Panc1 (cell line): ENCODE measurements at regions not wholly inside any gene's neighbourhood (a gene's known extent, or its start where the extent isn't known, plus 50 kb on each side); places are given as distances from the start of the nearest gene placed in this dataset.

Experiments used
- ATAC-seq: fragments of 200-7000 bp; cut with Tn5 transposase; 2 replicates; pipeline ENCODE4 v1.9.1; 2020; ENCODE audit warnings: mild to moderate bottlenecking, moderate library complexity
- BruUV-seq: library from RNA; stranded (reverse); fragments of 400-500 nt; replicated peaks from 2 replicates; lab custom pipeline; 2021; lab: Mats Ljungman, UMichigan
- CTCF ChIA-PET: fragments of 300-600 bp; sonication (Branson Sonifier 250); formaldehyde crosslinking; loops from one replicate; lab custom pipeline; 2022; ENCODE audit warnings: antibody characterized with exemption; lab: Charles Lee
- POLR2A ChIA-PET: fragments of 300-600 bp; sonication (Branson Sonifier 250); formaldehyde crosslinking; loops from one replicate; lab custom pipeline; 2022; ENCODE audit warnings: antibody characterized with exemption; lab: Charles Lee
- DNase-seq: peaks from one replicate; pipeline ENCODE4 v3.0.0-alpha.2; 2010; ENCODE audit warnings: low read depth, low spot score
- H3K27ac ChIP-seq: 2 replicates; pipeline ENCODE4 v1.5.1; 2011; ENCODE audit warnings: mild to moderate bottlenecking, low read length, inconsistent platforms
- H3K27me3 ChIP-seq: fragments of 200-500 bp; sonication (Bioruptor generic); 2 replicates; pipeline ENCODE4 v1.6.0; 2014; ENCODE audit warnings: low read length, inconsistent platforms; ENCODE audit not compliant: control insufficient read depth, insufficient read depth
- H3K36me3 ChIP-seq: fragments of 200-500 bp; sonication (Bioruptor generic); 2 replicates; pipeline ENCODE4 v1.5.1; 2014; ENCODE audit warnings: inconsistent platforms, mild to moderate bottlenecking, low read length, moderate library complexity; ENCODE audit not compliant: control insufficient read depth, insufficient read depth
- H3K4me1 ChIP-seq: 2 replicates; pipeline ENCODE4 v1.5.1; 2011; ENCODE audit warnings: inconsistent platforms, mild to moderate bottlenecking, low read length, moderate library complexity; ENCODE audit not compliant: control insufficient read depth, insufficient read depth
- H3K4me3 ChIP-seq, 2 experiments: 2 replicates each; pipeline ENCODE4 v1.5.1; 2011 to 2012; ENCODE audit warnings: low read depth in 2 of 2, low read length in 2 of 2, mild to moderate bottlenecking in 2 of 2, inconsistent platforms in 1 of 2, moderate library complexity in 1 of 2
- H3K9me3 ChIP-seq: fragments of 200-500 bp; sonication (Bioruptor generic); 2 replicates; pipeline ENCODE4 v1.5.1; 2014; ENCODE audit warnings: low read depth, mild to moderate bottlenecking, inconsistent platforms, low read length, moderate library complexity; ENCODE audit not compliant: control insufficient read depth, insufficient read depth
- CTCF ChIP-seq: fragments of 450-650 bp; IDR thresholded peaks from 2 replicates; pipeline ENCODE4 v1.5.1; 2017; ENCODE audit warnings: mild to moderate bottlenecking
- POLR2AphosphoS5 ChIP-seq: IDR thresholded peaks from 2 replicates; pipeline ENCODE4 v1.6.1; 2012; ENCODE audit warnings: mild to moderate bottlenecking, low read depth, low read length, moderate library complexity
- REST ChIP-seq, 2 experiments: IDR thresholded peaks; 2 replicates each; pipeline ENCODE4 v1.6.1; 2011 to 2012; ENCODE audit warnings: low read depth in 2 of 2, control low read depth in 1 of 2, low read length in 1 of 2, mild to moderate bottlenecking in 1 of 2, moderate library complexity in 1 of 2; ENCODE audit not compliant: insufficient read depth in 1 of 2
- SIN3A ChIP-seq: IDR thresholded peaks from 2 replicates; pipeline ENCODE4 v1.6.1; 2012; ENCODE audit warnings: low read depth, mild to moderate bottlenecking, low read length, moderate library complexity, borderline replicate concordance; ENCODE audit not compliant: insufficient read depth
- TCF7L2 ChIP-seq: IDR thresholded peaks from 2 replicates; pipeline ENCODE4 v1.6.1; 2011; ENCODE audit warnings: mild to moderate bottlenecking, low read depth, low read length, inconsistent platforms
- in situ Hi-C: cut with HindIII; loops from 2 replicates; pipeline ENCODE4 v1.10.0; 2016; ENCODE audit warnings: low sequenced_read_pairs, low pct_unique_long_range_greater_than_20kb
- intact Hi-C: fragments of 100-400 bp; cut with micrococcal nuclease; formaldehyde crosslinking; loops from one replicate; pipeline ENCODE4 v1.10.0; 2022; ENCODE audit not compliant: unreplicated experiment

- in situ Hi-C loops, result no loop called here
Observed at GRCh38 chr4:52312722-52313121, 261.6 kb downstream of the SPATA18 start.

GRCh38 chr4:52317361-52317879 lies 266.3 kb downstream of the SPATA18 start:
- Histone ChIP-seq H3K36me3 (no peaks in the 10 kb centered on the region), H3K4me1 (no peaks in the 10 kb centered on the region), H3K4me3 (no peak overlapping the region), H3K27me3 (no peaks in the 10 kb centered on the region), H3K27ac (no peak overlapping the region), H3K9me3 (no peaks in the 10 kb centered on the region)
- intact Hi-C loops (no loop called here), in situ Hi-C loops (no loop called here)
- POLR2A ChIA-PET, result no interaction called here
- ATAC-seq (no peak), DNase-seq (no peak)
- CTCF ChIA-PET, result no interaction called here
- no TSS peak for BruUV-seq
- TF ChIP-seq SIN3A (no peak), TCF7L2 (no peak), CTCF (no peak), REST (IDR thresholded peaks at IDR 0.05; ENCODE audit: insufficient read depth in 1 of 2, low read depth in 2 of 2, low read length in 1 of 2) (no peak), POLR2AphosphoS5 (no peak)

More at GRCh38 chr4:52312722-52313121, 261.6 kb downstream of the SPATA18 start:
- no TSS peak for BruUV-seq
- Histone ChIP-seq H3K36me3 (no peaks in the 10 kb centered on the region), H3K4me1 (no peaks in the 10 kb centered on the region), H3K27me3 (no peaks in the 10 kb centered on the region), H3K9me3 (no peaks in the 10 kb centered on the region), H3K4me3 (no peak overlapping the region), H3K27ac (no peak overlapping the region)
- DNase-seq (no peak), ATAC-seq (no peak)
- intact Hi-C loops, result no loop called here
- CTCF ChIA-PET, result no interaction called here
- TF ChIP-seq REST (IDR thresholded peaks at IDR 0.05; ENCODE audit: insufficient read depth in 1 of 2, low read depth in 2 of 2, low read length in 1 of 2) (no peak), SIN3A (no peak), TCF7L2 (no peak), CTCF (no peak), POLR2AphosphoS5 (no peak)
- POLR2A ChIA-PET, result no interaction called here
